ENCODE measurements at regions not wholly inside any gene's neighbourhood (a gene's known extent, or its start where the extent isn't known, plus 50 kb on each side); places are given as distances from the start of the nearest gene placed in this dataset.

GRCh38 chr5:166570865-166571264 is 1720.6 kb upstream of the WWC1 start:
- H3K36me3 ChIP-seq = no peaks in the 10 kb centered on the region
- H3K27me3 ChIP-seq = no peaks in the 10 kb centered on the region
- no peak overlapping the region for H3K4me3 ChIP-seq
- no peaks in the 10 kb centered on the region for H3K9me3 ChIP-seq
- TF ChIP-seq POLR2AphosphoS5 (IDR thresholded peaks at IDR 0.05) (no peak), CTCF (IDR thresholded peaks at IDR 0.05) (no peak), EP300 (IDR thresholded peaks at IDR 0.05; ENCODE audit: low read depth) (no peak), POLR2A (IDR thresholded peaks at IDR 0.05) (no peak)
- H3K4me1 ChIP-seq = no peaks in the 10 kb centered on the region
- intact Hi-C loops (cut with DNase I; ENCODE audit: low total_unique reads) (no loop called here), in situ Hi-C loops (cut with MboI; ENCODE audit: low pct_ligation_motif_present in 1 of 4, low pct_unique_long_range_greater_than_20kb in 1 of 4, low sequenced_read_pairs in 3 of 4) (no loop called here)
- WGBS, 2 donors (ENCODE audit: low coverage in 1 of 2) = 59 to 69% methylated on average over 5 to 6 of the region's 6 CpGs
- no peak for DNase-seq
- no peak overlapping the region for H3K27ac ChIP-seq

GRCh38 chr5:166571668-166572067 is 1719.8 kb upstream of the WWC1 start:
- Histone ChIP-seq H3K27ac (no peak overlapping the region), H3K27me3 (no peaks in the 10 kb centered on the region), H3K4me1 (no peaks in the 10 kb centered on the region), H3K36me3 (no peaks in the 10 kb centered on the region), H3K4me3 (no peak overlapping the region), H3K9me3 (no peaks in the 10 kb centered on the region)
- TF ChIP-seq CTCF (IDR thresholded peaks at IDR 0.05) (no peak), POLR2A (IDR thresholded peaks at IDR 0.05) (no peak), POLR2AphosphoS5 (IDR thresholded peaks at IDR 0.05) (no peak), EP300 (IDR thresholded peaks at IDR 0.05; ENCODE audit: low read depth) (no peak)
- intact Hi-C loops (cut with DNase I; ENCODE audit: low total_unique reads) (no loop called here), in situ Hi-C loops (cut with MboI; ENCODE audit: low pct_ligation_motif_present in 1 of 4, low pct_unique_long_range_greater_than_20kb in 1 of 4, low sequenced_read_pairs in 3 of 4) (no loop called here)
- DNase-seq = no peak

DNA sequence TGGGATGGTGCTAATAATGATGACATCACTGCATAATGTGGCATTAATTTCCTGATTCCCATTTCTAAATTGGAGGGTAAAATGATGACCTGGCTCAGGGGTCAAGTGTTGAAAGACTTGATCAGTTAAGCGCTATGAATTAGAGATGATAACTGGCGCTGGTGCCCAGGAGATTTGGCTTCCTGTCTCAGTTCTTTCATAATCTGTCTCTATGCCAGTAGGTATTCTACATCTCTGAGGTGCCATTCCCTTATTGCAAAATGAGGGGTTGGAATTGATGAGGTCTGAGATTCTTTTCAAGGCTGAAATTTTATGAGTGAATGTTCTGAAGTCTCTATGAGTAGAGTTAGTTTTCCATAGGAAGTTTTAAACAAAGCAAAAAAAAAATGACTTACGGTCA is 1715.1 kb upstream of the WWC1 start:
- Histone ChIP-seq H3K36me3 (no peaks in the 10 kb centered on the region), H3K9me3 (no peaks in the 10 kb centered on the region), H3K27me3 (no peaks in the 10 kb centered on the region), H3K27ac (no peak overlapping the region), H3K4me1 (no peaks in the 10 kb centered on the region), H3K4me3 (no peak overlapping the region)
- in situ Hi-C loops (cut with MboI; ENCODE audit: low pct_ligation_motif_present in 1 of 4, low pct_unique_long_range_greater_than_20kb in 1 of 4, low sequenced_read_pairs in 3 of 4) = no loop called here
- intact Hi-C loops (cut with DNase I; ENCODE audit: low total_unique reads) = no loop called here
- TF ChIP-seq POLR2A (IDR thresholded peaks at IDR 0.05) (no peak), CTCF (IDR thresholded peaks at IDR 0.05) (no peak), POLR2AphosphoS5 (IDR thresholded peaks at IDR 0.05) (no peak), EP300 (IDR thresholded peaks at IDR 0.05; ENCODE audit: low read depth) (no peak)
- 85 to 94% methylated on average over 3 of the region's 3 CpGs for WGBS, 2 donors (ENCODE audit: low coverage in 1 of 2)
- no peak for DNase-seq

GRCh38 chr5:166581826-166582225 is 1709.6 kb upstream of the WWC1 start:
- H3K36me3 ChIP-seq = no peaks in the 10 kb centered on the region
- H3K27me3 ChIP-seq = no peaks in the 10 kb centered on the region
- H3K4me3 ChIP-seq = no peak overlapping the region
- TF ChIP-seq CTCF (IDR thresholded peaks at IDR 0.05) (no peak), POLR2A (IDR thresholded peaks at IDR 0.05) (no peak), EP300 (IDR thresholded peaks at IDR 0.05; ENCODE audit: low read depth) (no peak)
- no peak overlapping the region for H3K27ac ChIP-seq
- intact Hi-C loops (cut with DNase I; ENCODE audit: low total_unique reads) = no loop called here
- no peaks in the 10 kb centered on the region for H3K4me1 ChIP-seq
- no peak for DNase-seq
- in situ Hi-C loops (cut with MboI; ENCODE audit: low pct_ligation_motif_present in 1 of 4, low pct_unique_long_range_greater_than_20kb in 1 of 4, low sequenced_read_pairs in 3 of 4) = no loop called here
- H3K9me3 ChIP-seq = no peaks in the 10 kb centered on the region

All from transverse colon (tissue), 4 donors.